ENCODE measurements at regions not wholly inside any gene's neighbourhood (a gene's known extent, or its start where the extent isn't known, plus 50 kb on each side); places are given as distances from the start of the nearest gene placed in this dataset.

GRCh38 chr11:28514391-28514790 is 406.2 kb downstream of the METTL15 start:
- POLR2A ChIA-PET = no interaction called here
- Mint-ChIP-seq H3K27me3 (no peaks in the 10 kb centered on the region), H3K27ac (no peak overlapping the region), H3K36me3 (ENCODE audit: low read depth) (no peaks in the 10 kb centered on the region), H3K4me3 (no peak overlapping the region), H3K4me1 (no peaks in the 10 kb centered on the region), H3K9me3 (peaks cover 8% of the 10 kb centered on the region)
- no peak for DNase-seq
- CTCF ChIA-PET = no interaction called here

- DNase-seq = no peak
- Mint-ChIP-seq H3K4me3 (no peak overlapping the region), H3K4me1 (no peaks in the 10 kb centered on the region), H3K36me3 (ENCODE audit: low read depth) (no peaks in the 10 kb centered on the region), H3K27me3 (no peaks in the 10 kb centered on the region), H3K9me3 (peaks cover 8% of the 10 kb centered on the region), H3K27ac (no peak overlapping the region)
- ChIA-PET POLR2A (no interaction called here), CTCF (no interaction called here)
These were observed 404.1 kb downstream of the METTL15 start for GRCh38 chr11:28512143-28512756.

GRCh38 chr11:28505232-28505631 is 397.0 kb downstream of the METTL15 start:
- no peaks in the 10 kb centered on the region for H3K36me3 Mint-ChIP-seq (ENCODE audit: low read depth)
- POLR2A ChIA-PET = no interaction called here
- no peak overlapping the region for H3K4me3 Mint-ChIP-seq
- no peaks in the 10 kb centered on the region for H3K27me3 Mint-ChIP-seq
- H3K27ac Mint-ChIP-seq = no peak overlapping the region
- H3K4me1 Mint-ChIP-seq = no peaks in the 10 kb centered on the region
- CTCF ChIA-PET = no interaction called here
- DNase-seq = no peak
- H3K9me3 Mint-ChIP-seq = no peaks in the 10 kb centered on the region

GRCh38 chr11:28504555-28505110 is 396.4 kb downstream of the METTL15 start:
- no peaks in the 10 kb centered on the region for H3K36me3 Mint-ChIP-seq (ENCODE audit: low read depth)
- no peaks in the 10 kb centered on the region for H3K4me1 Mint-ChIP-seq
- no peaks in the 10 kb centered on the region for H3K27me3 Mint-ChIP-seq
- no peak for DNase-seq
- no peak overlapping the region for H3K27ac Mint-ChIP-seq
- H3K9me3 Mint-ChIP-seq = no peaks in the 10 kb centered on the region
- POLR2A ChIA-PET = no interaction called here
- CTCF ChIA-PET = no interaction called here
- no peak overlapping the region for H3K4me3 Mint-ChIP-seq

DNA sequence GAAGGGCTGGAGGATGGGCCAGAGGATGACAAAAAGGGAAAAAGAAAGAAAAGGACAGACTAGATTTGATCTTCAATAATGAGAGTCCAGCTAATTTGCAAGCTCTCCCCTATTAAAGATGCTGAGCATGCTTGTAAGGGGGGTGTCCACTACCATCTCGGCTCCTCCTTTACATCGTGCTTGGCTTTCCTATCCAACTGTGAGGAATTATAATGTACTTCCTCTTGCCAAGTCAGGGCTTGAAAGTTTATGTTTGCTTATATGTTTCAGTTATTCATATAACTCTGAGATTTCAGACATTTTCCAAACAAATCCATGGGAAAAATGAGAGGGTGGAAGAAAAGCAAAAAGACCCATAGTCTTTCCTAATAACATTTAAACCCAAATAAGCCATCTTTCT is 387.1 kb downstream of the METTL15 start:
- no peaks in the 10 kb centered on the region for H3K36me3 Mint-ChIP-seq (ENCODE audit: low read depth)
- ChIA-PET CTCF (no interaction called here), POLR2A (no interaction called here)
- H3K27me3 Mint-ChIP-seq = no peaks in the 10 kb centered on the region
- H3K4me1 Mint-ChIP-seq = no peaks in the 10 kb centered on the region
- no peak for DNase-seq
- H3K4me3 Mint-ChIP-seq = no peak overlapping the region
- no peaks in the 10 kb centered on the region for H3K9me3 Mint-ChIP-seq
- no peak overlapping the region for H3K27ac Mint-ChIP-seq

DNA sequence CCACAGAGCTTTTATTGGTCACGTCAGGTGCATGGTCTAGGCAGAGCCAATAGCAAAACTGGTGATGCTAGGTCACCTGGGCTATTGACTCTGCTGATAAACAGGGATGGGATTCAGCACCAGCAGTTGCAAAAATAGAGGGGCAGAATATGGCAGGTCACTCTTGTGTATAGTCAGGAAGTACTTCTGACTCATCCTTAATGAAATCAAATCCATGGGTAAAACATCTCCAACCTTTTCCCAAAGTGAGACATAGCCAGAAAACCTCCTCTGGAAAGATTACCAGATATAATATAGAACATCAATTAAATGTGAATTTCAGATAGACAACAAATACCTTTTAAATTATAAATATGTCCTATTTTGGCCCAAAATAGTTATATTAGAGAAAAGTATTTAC is 383.2 kb downstream of the METTL15 start:
- ChIA-PET POLR2A (no interaction called here), CTCF (no interaction called here)
- Mint-ChIP-seq H3K27me3 (no peaks in the 10 kb centered on the region), H3K36me3 (ENCODE audit: low read depth) (no peaks in the 10 kb centered on the region), H3K4me1 (no peaks in the 10 kb centered on the region), H3K9me3 (no peaks in the 10 kb centered on the region), H3K27ac (no peak overlapping the region), H3K4me3 (no peak overlapping the region)
- no peak for DNase-seq

DNA sequence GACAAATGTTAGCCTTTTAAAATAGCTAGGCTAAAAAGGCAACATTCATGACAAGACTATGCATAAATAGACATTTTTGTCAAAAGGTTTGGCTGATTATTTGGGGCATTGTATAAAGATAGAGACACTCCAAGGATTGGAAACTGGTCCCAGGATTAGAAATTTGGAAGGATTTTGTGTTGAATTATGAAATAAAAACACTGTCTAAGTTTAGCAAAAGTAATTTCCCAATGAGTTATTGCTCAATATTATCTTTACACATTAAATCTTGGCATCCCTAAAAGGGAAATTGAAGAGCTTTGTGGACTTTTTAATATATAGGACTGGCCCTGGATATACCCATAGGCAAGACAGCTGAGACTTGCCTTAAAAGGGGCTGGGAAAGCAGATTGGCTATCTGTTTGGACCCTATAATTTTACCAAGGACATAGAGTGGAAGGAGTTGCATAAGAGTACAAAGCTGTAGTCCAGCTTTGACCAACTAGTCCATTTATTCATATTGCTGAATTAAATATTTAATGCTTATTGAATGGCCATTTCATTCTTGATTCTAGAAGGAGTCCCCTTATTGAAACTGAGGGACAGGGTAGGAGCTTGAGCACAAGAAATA is 382.7 kb downstream of the METTL15 start:
- no peak overlapping the region for H3K27ac Mint-ChIP-seq
- CTCF ChIA-PET = no interaction called here
- POLR2A ChIA-PET = no interaction called here

DNA sequence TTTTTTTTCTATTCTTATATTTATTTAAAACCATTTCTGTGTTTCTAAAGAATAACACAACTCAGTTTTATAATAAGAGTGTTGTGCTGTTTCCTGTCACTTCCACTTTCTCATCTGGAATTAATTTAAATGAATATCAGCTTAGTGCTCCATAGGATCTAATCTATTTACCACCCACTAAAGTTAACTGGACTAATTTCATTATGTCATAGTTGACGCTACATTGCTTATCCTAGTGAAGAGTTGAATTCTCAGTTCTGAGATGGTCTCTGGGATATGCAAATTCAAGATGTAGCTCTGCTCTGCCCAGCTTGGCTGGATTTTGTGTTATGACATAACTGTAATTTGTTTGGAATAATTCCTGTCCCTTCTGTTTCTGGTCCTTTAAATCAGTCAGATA is 380.1 kb downstream of the METTL15 start:
- CTCF ChIA-PET = no interaction called here

More for the DNA sequence above, 382.7 kb downstream of the METTL15 start:
- no peak overlapping the region for H3K4me3 Mint-ChIP-seq
- no peaks in the 10 kb centered on the region for H3K9me3 Mint-ChIP-seq
- no peaks in the 10 kb centered on the region for H3K27me3 Mint-ChIP-seq
- H3K36me3 Mint-ChIP-seq (ENCODE audit: low read depth) = no peaks in the 10 kb centered on the region
- DNase-seq = no peak
- H3K4me1 Mint-ChIP-seq = no peaks in the 10 kb centered on the region

DNA sequence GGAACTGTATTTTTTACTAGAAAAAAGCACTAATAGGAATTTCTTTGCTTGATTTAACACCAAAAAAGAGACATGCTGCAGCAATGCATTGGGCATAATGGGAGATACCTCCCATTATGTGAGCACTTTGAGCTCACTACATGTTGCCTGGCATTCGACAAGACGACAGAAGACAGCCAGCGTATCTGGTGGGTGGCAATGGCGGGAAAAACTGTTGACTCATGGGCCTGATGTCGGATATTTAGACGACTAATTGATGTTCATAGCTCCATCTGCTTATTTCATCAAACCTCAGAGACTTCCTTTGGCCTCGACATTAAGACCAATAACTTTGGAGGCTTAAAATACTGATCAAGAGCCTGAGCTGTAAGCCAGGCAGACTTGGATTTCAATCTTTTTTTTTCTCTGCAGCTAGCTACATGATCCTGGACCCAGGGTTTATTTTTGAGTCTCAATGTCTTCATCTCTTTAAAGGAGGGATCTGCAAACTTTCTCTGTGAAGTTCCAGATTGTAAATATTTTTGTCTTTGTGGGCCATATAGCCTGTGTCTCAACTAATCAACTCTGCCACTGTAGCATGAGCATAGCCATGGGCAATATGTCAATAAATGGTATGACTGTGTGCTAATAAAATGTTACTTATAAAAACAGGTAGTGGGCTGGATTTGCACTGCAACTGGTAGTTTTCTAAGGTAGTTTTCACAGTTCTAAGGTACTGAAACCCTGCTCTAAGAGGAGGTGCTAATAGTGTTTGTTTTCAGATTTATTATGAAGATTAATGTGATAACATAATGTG is 375.1 kb downstream of the METTL15 start:
- H3K27ac Mint-ChIP-seq = no peak overlapping the region
- ChIA-PET CTCF (no interaction called here), POLR2A (no interaction called here)
- H3K4me1 Mint-ChIP-seq = no peaks in the 10 kb centered on the region
- H3K9me3 Mint-ChIP-seq = no peaks in the 10 kb centered on the region
- H3K27me3 Mint-ChIP-seq = no peaks in the 10 kb centered on the region
- no peaks in the 10 kb centered on the region for H3K36me3 Mint-ChIP-seq (ENCODE audit: low read depth)
- H3K4me3 Mint-ChIP-seq = no peak overlapping the region
- no peak for DNase-seq

More for the DNA sequence above, 380.1 kb downstream of the METTL15 start:
- Mint-ChIP-seq H3K4me1 (no peaks in the 10 kb centered on the region), H3K27me3 (no peaks in the 10 kb centered on the region), H3K9me3 (no peaks in the 10 kb centered on the region), H3K4me3 (no peak overlapping the region), H3K27ac (no peak overlapping the region), H3K36me3 (ENCODE audit: low read depth) (no peaks in the 10 kb centered on the region)
- no peak for DNase-seq
- POLR2A ChIA-PET = no interaction called here

GRCh38 chr11:28482666-28483065 is 374.5 kb downstream of the METTL15 start:
- Mint-ChIP-seq H3K27me3 (no peaks in the 10 kb centered on the region), H3K27ac (no peak overlapping the region), H3K4me3 (no peak overlapping the region), H3K9me3 (no peaks in the 10 kb centered on the region), H3K36me3 (ENCODE audit: low read depth) (no peaks in the 10 kb centered on the region), H3K4me1 (no peaks in the 10 kb centered on the region)
- ChIA-PET POLR2A (no interaction called here), CTCF (no interaction called here)
- DNase-seq = no peak

- POLR2A ChIA-PET = no interaction called here
- DNase-seq = no peak
- H3K9me3 Mint-ChIP-seq = no peaks in the 10 kb centered on the region
- H3K27ac Mint-ChIP-seq = no peak overlapping the region
- H3K27me3 Mint-ChIP-seq = no peaks in the 10 kb centered on the region
- CTCF ChIA-PET = no interaction called here
- H3K36me3 Mint-ChIP-seq (ENCODE audit: low read depth) = no peaks in the 10 kb centered on the region
- no peak overlapping the region for H3K4me3 Mint-ChIP-seq
- H3K4me1 Mint-ChIP-seq = no peaks in the 10 kb centered on the region
These were observed 373.7 kb downstream of the METTL15 start for GRCh38 chr11:28481616-28482480.

DNA sequence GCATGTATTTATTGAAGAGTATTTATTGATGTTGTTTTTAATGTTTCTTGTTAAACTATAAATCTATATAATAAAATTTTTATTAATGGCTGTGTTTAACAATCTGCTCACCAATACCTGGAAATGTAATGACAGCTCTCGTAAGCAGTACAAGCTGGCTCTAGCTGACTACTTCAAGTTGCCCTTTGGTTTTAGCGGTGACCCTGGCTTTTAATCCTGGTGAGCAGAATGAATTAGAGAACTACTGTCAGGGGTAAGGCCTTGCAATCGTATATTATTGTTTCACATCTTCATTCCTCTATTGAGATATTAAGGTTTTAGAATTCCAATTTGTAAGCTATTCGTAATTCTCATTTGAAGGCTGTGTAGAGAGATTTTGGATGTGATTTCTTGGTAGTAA is 372.2 kb downstream of the METTL15 start:
- no peak overlapping the region for H3K4me3 Mint-ChIP-seq
- ChIA-PET POLR2A (no interaction called here), CTCF (no interaction called here)
- no peaks in the 10 kb centered on the region for H3K4me1 Mint-ChIP-seq
- no peak for DNase-seq
- H3K27me3 Mint-ChIP-seq = no peaks in the 10 kb centered on the region
- no peaks in the 10 kb centered on the region for H3K36me3 Mint-ChIP-seq (ENCODE audit: low read depth)
- H3K9me3 Mint-ChIP-seq = no peaks in the 10 kb centered on the region
- H3K27ac Mint-ChIP-seq = no peak overlapping the region

- Mint-ChIP-seq H3K36me3 (ENCODE audit: low read depth) (no peaks in the 10 kb centered on the region), H3K27me3 (no peaks in the 10 kb centered on the region), H3K9me3 (no peaks in the 10 kb centered on the region), H3K4me1 (no peaks in the 10 kb centered on the region), H3K27ac (no peak overlapping the region), H3K4me3 (no peak overlapping the region)
- ChIA-PET CTCF (no interaction called here), POLR2A (no interaction called here)
- no peak for DNase-seq
These were observed 368.7 kb downstream of the METTL15 start for GRCh38 chr11:28476864-28477263.
